SK-N-SH (cell line): ENCODE measurements at regions not wholly inside any gene's neighbourhood (a gene's known extent, or its start where the extent isn't known, plus 50 kb on each side); places are given as distances from the start of the nearest gene placed in this dataset.

Experiments used
- CTCF ChIA-PET: fragments of 300-600, 350-600 bp; formaldehyde crosslinking; extraction: SDS; loops from one replicate; lab custom pipeline; 2021; lab: Yijun Ruan, JAX
- POLR2A ChIA-PET: fragments of 350-600 bp; sonication (Branson Sonifier 250); formaldehyde crosslinking; extraction: SDS; loops from one replicate; lab custom pipeline; 2020; ENCODE audit warnings: antibody characterized with exemption, inconsistent platforms; lab: Yijun Ruan, JAX
- DNase-seq: peaks from one replicate; pipeline ENCODE4 v3.0.0; 2012
- H2AFZ ChIP-seq: fragments of 200-600 bp; sonication (generic); 2 replicates; pipeline ENCODE4 v1.8.1; 2016; ENCODE audit warnings: antibody characterized with exemption, mild to moderate bottlenecking, low read depth
- H3F3A ChIP-seq: fragments of 200-600 bp; sonication (generic); replicated peaks from 2 replicates; pipeline ENCODE3; 2016; ENCODE audit warnings: antibody characterized with exemption, mild to moderate bottlenecking; ENCODE audit not compliant: insufficient read depth
- H3K27ac ChIP-seq, 2 experiments: fragments of 200-500 bp in 1 of 2; fragments of 200-600 bp in 1 of 2; sonication (Bioruptor generic) in 1 of 2; sonication (generic), shearing (Covaris generic) in 1 of 2; 2 replicates each; pipeline versions ENCODE4 v1.5.1 to v1.6.1; 2014 to 2016; ENCODE audit warnings: low read depth in 2 of 2, inconsistent platforms in 1 of 2, low read length in 1 of 2, mild to moderate bottlenecking in 1 of 2, mixed read lengths in 1 of 2
- H3K27me3 ChIP-seq: fragments of 200-600 bp; sonication (generic), shearing (Covaris generic); 2 replicates; pipeline ENCODE4 v1.6.1; 2016; ENCODE audit warnings: mixed run types; ENCODE audit not compliant: insufficient read depth
- H3K36me3 ChIP-seq, 2 experiments: fragments of 200-500 bp in 1 of 2; fragments of 200-600 bp in 1 of 2; sonication (Bioruptor generic) in 1 of 2; sonication (generic) in 1 of 2; replicated peaks in 1 of 2; 2 replicates each; pipeline versions ENCODE3 to v1.5.1; 2014 to 2016; ENCODE audit warnings: low read length in 1 of 2, mild to moderate bottlenecking in 1 of 2; ENCODE audit not compliant: insufficient read depth in 2 of 2, control insufficient read depth in 1 of 2
- H3K4me1 ChIP-seq, 2 experiments: fragments of 200-500 bp in 1 of 2; fragments of 200-600 bp in 1 of 2; sonication (Bioruptor generic) in 1 of 2; sonication (generic), shearing (Covaris generic) in 1 of 2; 2 replicates each; pipeline versions ENCODE4 v1.5.1 to v1.6.1; 2014 to 2016; ENCODE audit warnings: low read depth in 1 of 2, low read length in 1 of 2, mixed run types in 1 of 2; ENCODE audit not compliant: insufficient read depth in 2 of 2, control insufficient read depth in 1 of 2
- H3K4me2 ChIP-seq: fragments of 200-600 bp; sonication (generic), shearing (Covaris generic); 2 replicates; pipeline ENCODE4 v1.6.1; 2017; ENCODE audit warnings: mixed run types
- H3K4me3 ChIP-seq, 2 experiments: fragments of 200-500 bp in 1 of 2; fragments of 200-600 bp in 1 of 2; sonication (Bioruptor generic) in 1 of 2; sonication (generic), shearing (Covaris generic) in 1 of 2; 2 replicates each; pipeline versions ENCODE4 v1.5.1 to v1.8.1; 2014 to 2016; ENCODE audit warnings: low read depth in 2 of 2, inconsistent platforms in 1 of 2, low read length in 1 of 2, mild to moderate bottlenecking in 1 of 2, mixed read lengths in 1 of 2, moderate library complexity in 1 of 2
- H3K79me2 ChIP-seq: fragments of 200-600 bp; sonication (generic); 2 replicates; pipeline ENCODE4 v1.8.1; 2017; ENCODE audit warnings: mild to moderate bottlenecking; ENCODE audit not compliant: insufficient read depth
- H3K9ac ChIP-seq: fragments of 200-600 bp; sonication (generic); 2 replicates; pipeline ENCODE4 v1.6.1; 2017; ENCODE audit warnings: mixed run types
- H3K9me2 ChIP-seq: fragments of 200-600 bp; sonication (generic); 2 replicates; pipeline ENCODE4 v1.6.1; 2017; ENCODE audit warnings: mixed run types
- H3K9me3 ChIP-seq: fragments of 200-600 bp; sonication (generic); 2 replicates; pipeline ENCODE4 v1.6.1; 2017; ENCODE audit warnings: mixed run types, mild to moderate bottlenecking, moderate library complexity
- H4K20me1 ChIP-seq: fragments of 200-600 bp; sonication (generic); 2 replicates; pipeline ENCODE4 v1.6.1; 2017; ENCODE audit warnings: mild to moderate bottlenecking, mixed run types; ENCODE audit not compliant: insufficient read depth
- ELF1 ChIP-seq: IDR thresholded peaks from 2 replicates; pipeline ENCODE4 v1.4.0; 2012
- EP300 ChIP-seq, 2 experiments: IDR thresholded peaks; 2 replicates each; pipeline versions ENCODE4 v1.4.0 to v1.6.1; 2012; ENCODE audit warnings: borderline replicate concordance in 1 of 2, low read depth in 1 of 2, low read length in 1 of 2
- FOSL2 ChIP-seq: IDR thresholded peaks from 2 replicates; pipeline ENCODE4 v1.4.0; 2012; ENCODE audit warnings: low read depth, mild to moderate bottlenecking, moderate library complexity, borderline replicate concordance
- FOXJ3 ChIP-seq: sonication (generic); formaldehyde crosslinking; IDR thresholded peaks from 2 replicates; pipeline ENCODE4 v1.5.1; 2020; ENCODE audit warnings: mild to moderate bottlenecking, missing genetic modification reagents
- FOXM1 ChIP-seq: IDR thresholded peaks from 2 replicates; pipeline ENCODE4 v1.4.0; 2012; ENCODE audit warnings: low read depth, mild to moderate bottlenecking
- GABPA ChIP-seq: IDR thresholded peaks from 2 replicates; pipeline ENCODE4 v1.4.0; 2012; ENCODE audit warnings: low read depth, mild to moderate bottlenecking
- MXI1 ChIP-seq: IDR thresholded peaks from 2 replicates; pipeline ENCODE4 v1.6.1; 2012; ENCODE audit warnings: mild to moderate bottlenecking, low read depth, low read length, improper control_type of control experiment
- NFIC ChIP-seq: IDR thresholded peaks from 2 replicates; pipeline ENCODE4 v1.4.0; 2012; ENCODE audit warnings: borderline replicate concordance
- RFX5 ChIP-seq: IDR thresholded peaks from 2 replicates; pipeline ENCODE4 v1.6.1; 2012; ENCODE audit warnings: mild to moderate bottlenecking, improper control_type of control experiment, low read length
- RXRA ChIP-seq: IDR thresholded peaks from 2 replicates; pipeline ENCODE4 v1.4.0; 2012; ENCODE audit warnings: low read depth, mild to moderate bottlenecking, borderline replicate concordance
- SMC3 ChIP-seq: IDR thresholded peaks from 2 replicates; pipeline ENCODE4 v1.6.1; 2012; ENCODE audit warnings: low read depth, low read length, improper control_type of control experiment
- TCF12 ChIP-seq: IDR thresholded peaks from 2 replicates; pipeline ENCODE4 v1.4.0; 2012
- TEAD4 ChIP-seq: IDR thresholded peaks from 2 replicates; pipeline ENCODE4 v1.4.0; 2012; ENCODE audit warnings: mild to moderate bottlenecking, borderline replicate concordance; ENCODE audit not compliant: insufficient read depth
- USF1 ChIP-seq: IDR thresholded peaks from 2 replicates; pipeline ENCODE4 v1.4.0; 2012; ENCODE audit warnings: low read depth, borderline replicate concordance
- ZBTB33 ChIP-seq: IDR thresholded peaks from 2 replicates; pipeline ENCODE4 v1.4.0; 2012; ENCODE audit warnings: low read depth, borderline replicate concordance
- WGBS: methylation state at CpG from one replicate; pipeline ENCODE4 v1.1.6; 2017; ENCODE audit warnings: low lambda C conversion rate; 5-methylcytosine and 5-hydroxymethylcytosine counted together

GRCh38 chr3:82353306-82354171 lies 592.1 kb upstream of the GBE1 start:
- Histone ChIP-seq H4K20me1 (no peaks in the 10 kb centered on the region), H3K4me3 (no peak overlapping the region), H3K27ac (no peak overlapping the region), H3K36me3 (no peaks in the 10 kb centered on the region), H3K79me2 (no peaks in the 10 kb centered on the region), H3K4me1 (no peaks in the 10 kb centered on the region), H3K9me3 (no peaks in the 10 kb centered on the region), H3K9ac (no peak overlapping the region), H3K9me2 (no peaks in the 10 kb centered on the region), H2AFZ (no peak overlapping the region), H3K27me3 (no peaks in the 10 kb centered on the region), H3F3A (no peaks in the 10 kb centered on the region), H3K4me2 (no peak overlapping the region)
- 22% methylated on average over 6 of the region's 6 CpGs for WGBS
- no peak for TF ChIP-seq USF1
- no peak for TF ChIP-seq NFIC
- no peak for TF ChIP-seq MXI1
- no peak for TF ChIP-seq TEAD4
- no peak for TF ChIP-seq SMC3
- TF ChIP-seq FOSL2 = no peak
- TF ChIP-seq RFX5 = no peak
- no peak for TF ChIP-seq TCF12
- no peak for TF ChIP-seq ELF1
- ChIA-PET CTCF (no interaction called here), POLR2A (no interaction called here)
- no peak for DNase-seq

GRCh38 chr3:82347585-82347984 lies 586.1 kb upstream of the GBE1 start:
- Histone ChIP-seq H3F3A (no peaks in the 10 kb centered on the region), H3K9me2 (no peaks in the 10 kb centered on the region), H3K79me2 (no peaks in the 10 kb centered on the region), H3K36me3 (no peaks in the 10 kb centered on the region), H3K9ac (no peak overlapping the region), H3K27me3 (no peaks in the 10 kb centered on the region), H4K20me1 (no peaks in the 10 kb centered on the region), H3K4me3 (no peak overlapping the region), H3K27ac (no peak overlapping the region), H2AFZ (no peak overlapping the region), H3K4me1 (no peaks in the 10 kb centered on the region), H3K9me3 (no peaks in the 10 kb centered on the region), H3K4me2 (no peak overlapping the region)
- ChIA-PET POLR2A (no interaction called here), CTCF (no interaction called here)
- no peak for TF ChIP-seq EP300 (IDR thresholded peaks at IDR 0.05; ENCODE audit: borderline replicate concordance in 1 of 2, low read depth in 1 of 2, low read length in 1 of 2)
- no peak for TF ChIP-seq ZBTB33
- TF ChIP-seq FOSL2 = no peak
- no peak for TF ChIP-seq USF1
- TF ChIP-seq RFX5 = no peak
- no peak for TF ChIP-seq GABPA
- no peak for TF ChIP-seq RXRA
- TF ChIP-seq FOXM1 = no peak
- no peak for TF ChIP-seq FOXJ3 (CRISPR knock-in tag)
- WGBS = 5% methylated on average over 1 of the region's 1 CpG
- no peak for DNase-seq
